Astrocyte of the spinal cord (primary cell): ENCODE measurements at regions not wholly inside any gene's neighbourhood (a gene's known extent, or its start where the extent isn't known, plus 50 kb on each side); places are given as distances from the start of the nearest gene placed in this dataset.

Experiments
- DNase-seq: peaks from one replicate; pipeline ENCODE4 v3.0.0; 2011; ENCODE audit warnings: low read depth, low spot score
- H3K4me3 ChIP-seq: 2 replicates; pipeline ENCODE4 v1.5.1; 2011; ENCODE audit warnings: low read depth, mild to moderate bottlenecking, low read length, moderate library complexity
- in situ Hi-C: cut with HindIII; loops from 2 replicates; pipeline ENCODE4 v1.10.0; 2017; ENCODE audit warnings: low sequenced_read_pairs
- TF ChIP-seq, protein P1 (sequence below): IDR thresholded peaks from 2 replicates; pipeline ENCODE4 v1.5.1; 2012; ENCODE audit warnings: low read depth, mild to moderate bottlenecking, low read length, inconsistent platforms

GRCh38 chr11:76607431-76607830, 63.1 kb downstream of the LRRC32 start:
- TF ChIP-seq, protein P1, sequence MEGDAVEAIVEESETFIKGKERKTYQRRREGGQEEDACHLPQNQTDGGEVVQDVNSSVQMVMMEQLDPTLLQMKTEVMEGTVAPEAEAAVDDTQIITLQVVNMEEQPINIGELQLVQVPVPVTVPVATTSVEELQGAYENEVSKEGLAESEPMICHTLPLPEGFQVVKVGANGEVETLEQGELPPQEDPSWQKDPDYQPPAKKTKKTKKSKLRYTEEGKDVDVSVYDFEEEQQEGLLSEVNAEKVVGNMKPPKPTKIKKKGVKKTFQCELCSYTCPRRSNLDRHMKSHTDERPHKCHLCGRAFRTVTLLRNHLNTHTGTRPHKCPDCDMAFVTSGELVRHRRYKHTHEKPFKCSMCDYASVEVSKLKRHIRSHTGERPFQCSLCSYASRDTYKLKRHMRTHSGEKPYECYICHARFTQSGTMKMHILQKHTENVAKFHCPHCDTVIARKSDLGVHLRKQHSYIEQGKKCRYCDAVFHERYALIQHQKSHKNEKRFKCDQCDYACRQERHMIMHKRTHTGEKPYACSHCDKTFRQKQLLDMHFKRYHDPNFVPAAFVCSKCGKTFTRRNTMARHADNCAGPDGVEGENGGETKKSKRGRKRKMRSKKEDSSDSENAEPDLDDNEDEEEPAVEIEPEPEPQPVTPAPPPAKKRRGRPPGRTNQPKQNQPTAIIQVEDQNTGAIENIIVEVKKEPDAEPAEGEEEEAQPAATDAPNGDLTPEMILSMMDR: no peak
- no peak for DNase-seq
- in situ Hi-C loops: no loop called here

GRCh38 chr11:76605338-76606074, 65.0 kb downstream of the LRRC32 start:
- no peak for DNase-seq
- TF ChIP-seq, protein P1: no peak
- in situ Hi-C loops: no loop called here
- H3K4me3 ChIP-seq: no peak overlapping the region

More at GRCh38 chr11:76607431-76607830, 63.1 kb downstream of the LRRC32 start:
- H3K4me3 ChIP-seq: no peak overlapping the region

DNA sequence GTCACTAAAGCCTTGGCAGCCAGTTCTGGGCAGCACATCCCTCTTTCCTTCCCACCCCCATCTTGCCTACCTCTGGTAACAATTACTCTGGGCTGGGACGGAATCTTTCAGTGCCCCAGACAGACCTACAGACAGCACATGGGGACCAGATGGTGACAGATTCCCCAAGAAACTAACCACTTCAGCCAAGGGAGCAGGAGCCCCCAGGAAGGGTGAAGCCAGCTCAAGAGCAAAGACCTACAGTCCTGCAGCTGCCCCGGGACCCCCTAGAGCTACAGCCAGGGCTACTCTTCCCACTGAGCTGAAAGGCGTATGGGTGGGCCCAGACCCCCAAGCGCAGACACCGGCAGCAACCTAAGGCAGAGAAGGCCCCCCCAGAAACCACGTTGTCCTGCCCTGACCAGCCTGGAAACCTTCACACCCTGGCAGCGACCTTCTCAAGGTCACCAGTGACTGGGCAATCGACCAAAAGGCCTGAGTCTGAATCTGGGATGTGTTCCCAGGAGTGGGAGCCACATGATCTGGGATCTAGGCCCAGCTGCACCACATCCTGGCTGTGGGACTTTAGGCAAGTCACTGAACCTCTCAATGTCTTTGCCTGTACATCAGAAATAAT, 65.8 kb downstream of the LRRC32 start:
- DNase-seq: peak; percentile 60
- no peak overlapping the region for H3K4me3 ChIP-seq
- in situ Hi-C loops: no loop called here
- TF ChIP-seq, protein P1: no peak

GRCh38 chr11:76604081-76604625, 66.4 kb downstream of the LRRC32 start:
- DNase-seq: no peak
- no peak overlapping the region for H3K4me3 ChIP-seq
- TF ChIP-seq, protein P1: no peak
- in situ Hi-C loops: no loop called here

DNA sequence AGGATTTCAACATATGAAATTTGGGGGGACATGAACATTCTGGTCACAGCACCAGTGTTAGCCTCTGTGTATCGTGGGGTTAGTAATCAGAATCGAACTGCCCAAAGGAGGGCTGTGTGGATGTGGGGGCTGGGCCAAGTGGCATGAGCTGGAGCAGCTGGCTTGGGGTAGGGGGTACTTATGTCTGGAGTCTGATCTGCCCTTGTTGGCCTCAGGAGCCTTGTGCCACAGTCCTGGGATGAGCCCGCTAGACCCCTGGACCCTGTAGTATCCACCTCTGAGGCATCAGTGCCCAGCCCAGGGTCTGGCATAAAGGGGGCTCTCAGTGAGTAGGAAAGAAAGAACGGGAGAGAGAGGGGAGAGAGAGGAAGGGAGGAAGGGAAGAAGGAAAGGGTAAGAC, 67.3 kb downstream of the LRRC32 start:
- DNase-seq: no peak
- TF ChIP-seq, protein P1: no peak
- no peak overlapping the region for H3K4me3 ChIP-seq
- in situ Hi-C loops: no loop called here
